Activated CD4-positive, alpha-beta memory T cell treated with anti-CD3 and anti-CD28 coated beads for 36 hours (primary cell): ENCODE measurements at regions not wholly inside any gene's neighbourhood (a gene's known extent, or its start where the extent isn't known, plus 50 kb on each side); places are given as distances from the start of the nearest gene placed in this dataset.

ENCODE experiments used
- CTCF ChIA-PET: fragments of 350-600 bp; sonication (Branson Sonifier 250); formaldehyde crosslinking; loops from one replicate; lab custom pipeline; 2021; ENCODE audit warnings: antibody characterized with exemption, inconsistent platforms; lab: Charles Lee
- POLR2A ChIA-PET: fragments of 350-600 bp; sonication (Branson Sonifier 250); formaldehyde crosslinking; loops from one replicate; lab custom pipeline; 2021; ENCODE audit warnings: antibody characterized with exemption; lab: Charles Lee
- DNase-seq: peaks from one replicate; pipeline ENCODE4 v3.0.0-alpha.2; 2020
- H3K27ac Mint-ChIP-seq: one replicate; pipeline ENCODE4 v1.8.0; 2021; ENCODE audit warnings: mixed read lengths
- H3K27me3 Mint-ChIP-seq: one replicate; pipeline ENCODE4 v1.8.0; 2021; ENCODE audit warnings: mixed read lengths
- H3K36me3 Mint-ChIP-seq: one replicate; pipeline ENCODE4 v1.8.0; 2021; ENCODE audit warnings: mixed read lengths
- H3K4me1 Mint-ChIP-seq: one replicate; pipeline ENCODE4 v1.8.0; 2021; ENCODE audit warnings: low read depth, mixed read lengths
- H3K4me3 Mint-ChIP-seq: one replicate; pipeline ENCODE4 v1.8.0; 2021; ENCODE audit warnings: mild to moderate bottlenecking, mixed read lengths
- H3K9me3 Mint-ChIP-seq: one replicate; pipeline ENCODE4 v1.8.0; 2021; ENCODE audit warnings: mixed read lengths
- intact Hi-C: fragments of 100-400 bp; cut with micrococcal nuclease; formaldehyde crosslinking; loops from one replicate; pipeline ENCODE4 v1.15.1; 2023

DNA sequence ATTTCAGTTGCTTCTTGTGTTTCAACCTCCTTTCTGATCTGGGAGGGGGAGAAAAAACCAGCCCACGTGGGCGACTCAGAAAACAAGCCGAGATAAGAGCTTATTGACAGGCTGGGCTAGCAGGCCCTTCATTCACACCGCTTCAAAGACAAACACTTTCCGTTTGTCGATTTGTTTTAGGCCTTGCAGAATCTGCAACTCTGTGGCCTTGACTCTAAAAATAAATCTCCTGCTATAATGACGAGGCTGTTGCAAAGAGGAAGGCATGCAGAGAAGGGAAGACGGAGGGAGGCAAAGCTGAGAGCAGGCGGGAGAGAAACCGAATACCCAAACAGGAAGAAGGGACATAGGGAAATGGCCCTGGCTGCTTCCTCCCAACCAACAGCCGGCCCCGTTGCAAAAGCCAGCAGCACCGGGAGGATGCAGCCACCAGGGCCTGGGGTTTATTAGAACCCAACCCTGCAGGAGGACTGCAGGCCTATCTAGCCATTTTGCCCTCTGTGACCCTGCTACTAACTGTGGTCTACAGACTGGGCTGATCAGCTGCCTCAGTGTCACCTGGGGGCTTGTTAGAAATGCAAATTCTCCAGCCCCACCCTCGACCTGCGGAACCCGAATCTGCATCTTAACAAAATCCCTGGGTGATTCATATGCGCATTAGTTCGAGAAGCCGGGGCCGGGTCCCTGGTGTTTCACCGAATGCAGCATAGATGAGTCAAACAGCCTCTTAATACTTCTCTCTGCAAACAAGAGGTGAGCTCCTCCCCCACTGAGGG is 325.5 kb downstream of the BCOR start:
- Mint-ChIP-seq H3K4me1 (peaks cover 48% of the 10 kb centered on the region), H3K9me3 (no peaks in the 10 kb centered on the region), H3K27ac (peak overlapping the region; percentile 98), H3K27me3 (no peaks in the 10 kb centered on the region), H3K4me3 (peak overlapping the region; percentile 55), H3K36me3 (no peaks in the 10 kb centered on the region)
- CTCF ChIA-PET: no interaction called here
- peak; percentile 86 for DNase-seq
- POLR2A ChIA-PET: interaction anchor here (0.8 kb wide), 1 partner anchor 83 kb away, joined by 3 read pairs; no protein-coding TSS in a partner anchor
- intact Hi-C loops: loop anchor here (2.0 to 5.0 kb wide), 4 partner anchors 40 to 970 kb away; partner anchors contain the start of genes BCOR and MID1IP1

DNA sequence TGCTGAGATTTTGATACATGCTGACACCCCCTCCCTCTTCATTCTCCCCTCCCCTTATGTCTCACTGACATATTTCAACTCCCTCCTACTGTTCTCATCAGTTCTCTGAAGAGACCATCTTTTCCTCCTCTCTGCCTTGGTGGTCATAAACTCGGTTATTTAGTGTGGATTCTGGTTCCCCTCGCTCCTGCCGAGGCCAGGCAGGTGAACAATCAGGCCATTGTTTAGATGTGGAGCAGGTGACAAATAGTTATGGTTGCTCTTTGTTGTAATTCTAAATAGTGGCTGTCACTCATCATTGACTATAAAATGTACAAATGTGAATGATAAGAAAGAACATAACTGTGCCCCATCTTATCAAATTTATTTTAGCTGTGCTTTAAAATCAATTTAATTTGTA is 324.6 kb downstream of the BCOR start:
- POLR2A ChIA-PET: interaction anchor here (1.5 kb wide), 1 partner anchor 87 kb away, joined by 3 read pairs; no protein-coding TSS in a partner anchor
- peaks cover 55% of the 10 kb centered on the region for H3K4me1 Mint-ChIP-seq
- H3K36me3 Mint-ChIP-seq: no peaks in the 10 kb centered on the region
- no peaks in the 10 kb centered on the region for H3K9me3 Mint-ChIP-seq
- DNase-seq: no peak
- intact Hi-C loops: loop anchor here (2.0 to 5.0 kb wide), 4 partner anchors 41 to 971 kb away; partner anchors contain the start of genes BCOR and MID1IP1
- no peak overlapping the region for H3K4me3 Mint-ChIP-seq
- CTCF ChIA-PET: no interaction called here
- H3K27ac Mint-ChIP-seq: peak overlapping the region; percentile 98
- H3K27me3 Mint-ChIP-seq: no peaks in the 10 kb centered on the region

DNA sequence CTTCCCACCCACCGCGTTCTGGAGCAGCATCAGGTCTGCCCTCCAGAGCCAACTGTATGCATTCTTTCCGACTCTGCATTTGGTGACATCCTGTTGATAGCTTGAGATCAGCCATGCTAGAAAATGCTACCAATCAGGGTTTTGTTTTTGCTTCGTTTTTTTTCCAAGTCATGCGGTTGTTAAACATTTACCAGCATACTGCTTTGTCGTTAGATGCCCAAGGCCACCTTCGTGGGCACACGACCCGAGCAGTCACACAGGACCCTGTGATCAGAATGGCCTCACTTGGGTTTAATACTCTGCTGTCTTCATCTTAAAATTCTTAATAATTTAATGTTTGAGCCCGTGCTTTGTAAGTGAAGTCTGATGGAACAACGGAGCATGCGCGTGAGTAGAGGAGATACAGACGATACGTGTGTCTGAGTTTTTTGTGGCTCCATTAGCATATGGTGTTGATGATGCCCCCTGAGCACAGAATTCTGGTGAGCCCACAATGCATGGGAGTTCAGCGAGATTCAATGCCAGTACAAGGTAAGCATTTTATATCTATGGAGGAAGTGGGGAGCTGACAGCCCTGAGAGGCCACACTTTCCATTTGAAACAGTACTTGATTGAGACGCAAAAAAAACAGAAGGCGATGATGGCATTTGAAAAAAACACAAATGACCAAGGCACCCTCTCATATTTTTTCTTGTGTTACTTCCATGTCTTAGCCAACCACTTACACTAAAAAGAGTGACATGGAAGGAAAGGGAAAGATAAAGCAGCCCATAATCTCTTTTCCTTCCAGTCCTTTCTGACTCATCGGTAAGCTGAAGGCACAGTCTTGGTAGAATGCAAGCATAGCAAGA is 323.6 kb downstream of the BCOR start:
- Mint-ChIP-seq H3K9me3 (no peaks in the 10 kb centered on the region), H3K27ac (peak overlapping the region; percentile 98), H3K4me3 (peak overlapping the region; percentile 69), H3K36me3 (no peaks in the 10 kb centered on the region), H3K4me1 (peaks cover 61% of the 10 kb centered on the region), H3K27me3 (no peaks in the 10 kb centered on the region)
- peak; percentile 60 for DNase-seq
- ChIA-PET POLR2A (interaction anchor here (0.6 to 1.5 kb wide), 7 partner anchors 41 to 970 kb away, joined by 3 read pairs; no protein-coding TSS in a partner anchor), CTCF (interaction anchor here (0.7 to 1.3 kb wide), 3 partner anchors 10 to 43 kb away, joined by 3 read pairs; no protein-coding TSS in a partner anchor)
- intact Hi-C loops: loop anchor here (1.0 to 5.0 kb wide), 8 partner anchors 8 to 972 kb away; partner anchors contain the start of genes BCOR and MID1IP1

DNA sequence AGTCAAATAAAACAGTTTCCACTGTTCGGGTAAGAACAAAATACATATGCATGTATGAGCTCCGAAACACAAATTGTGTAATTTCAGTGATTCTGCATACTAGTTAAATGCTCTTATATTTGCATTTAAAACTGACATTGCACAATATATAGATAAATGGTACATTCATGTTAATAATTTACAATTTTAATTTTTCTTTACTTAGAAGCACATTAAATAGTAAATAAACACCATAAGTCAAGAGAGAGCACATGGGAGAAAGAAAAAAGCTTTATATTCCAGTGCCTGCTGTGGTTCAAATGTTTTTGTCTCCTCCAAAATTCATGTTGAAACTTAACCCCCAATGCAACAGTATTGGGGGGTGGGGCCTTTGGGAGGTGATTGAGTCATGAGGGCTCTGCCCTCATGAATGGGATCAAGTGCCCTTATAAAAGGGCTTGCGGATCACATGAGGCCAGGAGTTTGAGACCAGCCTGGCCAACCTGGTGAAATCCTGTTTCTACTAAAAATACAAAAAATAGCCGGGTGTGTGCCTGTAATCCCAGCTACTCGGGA is 322.9 kb downstream of the BCOR start:
- CTCF ChIA-PET: interaction anchor here (0.7 to 1.3 kb wide), 3 partner anchors 10 to 44 kb away, joined by 3 read pairs; no protein-coding TSS in a partner anchor
- DNase-seq: no peak
- H3K4me1 Mint-ChIP-seq: peaks cover 61% of the 10 kb centered on the region
- intact Hi-C loops: loop anchor here (1.0 to 5.0 kb wide), 7 partner anchors 9 to 973 kb away; partner anchors contain the start of genes BCOR and MID1IP1
- peak overlapping the region; percentile 98 for H3K27ac Mint-ChIP-seq
- peaks cover 2% of the 10 kb centered on the region for H3K9me3 Mint-ChIP-seq
- H3K4me3 Mint-ChIP-seq: no peak overlapping the region
- POLR2A ChIA-PET: interaction anchor here (0.6 to 1.1 kb wide), 6 partner anchors 41 to 971 kb away, joined by 3 read pairs; no protein-coding TSS in a partner anchor
- H3K27me3 Mint-ChIP-seq: no peaks in the 10 kb centered on the region
- no peaks in the 10 kb centered on the region for H3K36me3 Mint-ChIP-seq

DNA sequence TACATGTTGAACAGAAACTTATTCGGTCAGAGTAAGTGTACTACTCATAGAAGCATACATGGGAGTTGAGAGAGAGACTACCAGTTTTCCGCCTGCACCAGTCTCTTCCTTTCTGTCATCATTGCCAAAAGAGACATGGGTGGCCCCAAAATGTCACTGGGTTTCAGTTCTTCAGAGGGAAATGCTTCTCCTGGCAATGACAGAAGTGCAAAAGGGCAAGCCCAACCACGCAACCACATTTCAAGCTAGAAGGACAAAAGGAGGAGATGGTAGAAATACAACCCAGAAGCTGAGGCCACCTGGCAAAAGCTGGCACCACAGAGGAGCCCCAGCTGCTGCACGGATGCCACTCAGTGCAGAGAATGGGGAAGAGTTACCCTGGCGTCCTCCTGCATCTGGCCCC is 320.1 kb downstream of the BCOR start:
- Mint-ChIP-seq H3K27me3 (no peaks in the 10 kb centered on the region), H3K4me1 (peaks cover 38% of the 10 kb centered on the region), H3K9me3 (peaks cover 3% of the 10 kb centered on the region), H3K4me3 (no peak overlapping the region), H3K36me3 (no peaks in the 10 kb centered on the region), H3K27ac (peak overlapping the region; percentile 91)
- peak; percentile 67 for DNase-seq
- CTCF ChIA-PET: no interaction called here
- POLR2A ChIA-PET: interaction anchor here (0.7 kb wide), 1 partner anchor 127 kb away, joined by 3 read pairs; no protein-coding TSS in a partner anchor
- intact Hi-C loops: no loop called here

DNA sequence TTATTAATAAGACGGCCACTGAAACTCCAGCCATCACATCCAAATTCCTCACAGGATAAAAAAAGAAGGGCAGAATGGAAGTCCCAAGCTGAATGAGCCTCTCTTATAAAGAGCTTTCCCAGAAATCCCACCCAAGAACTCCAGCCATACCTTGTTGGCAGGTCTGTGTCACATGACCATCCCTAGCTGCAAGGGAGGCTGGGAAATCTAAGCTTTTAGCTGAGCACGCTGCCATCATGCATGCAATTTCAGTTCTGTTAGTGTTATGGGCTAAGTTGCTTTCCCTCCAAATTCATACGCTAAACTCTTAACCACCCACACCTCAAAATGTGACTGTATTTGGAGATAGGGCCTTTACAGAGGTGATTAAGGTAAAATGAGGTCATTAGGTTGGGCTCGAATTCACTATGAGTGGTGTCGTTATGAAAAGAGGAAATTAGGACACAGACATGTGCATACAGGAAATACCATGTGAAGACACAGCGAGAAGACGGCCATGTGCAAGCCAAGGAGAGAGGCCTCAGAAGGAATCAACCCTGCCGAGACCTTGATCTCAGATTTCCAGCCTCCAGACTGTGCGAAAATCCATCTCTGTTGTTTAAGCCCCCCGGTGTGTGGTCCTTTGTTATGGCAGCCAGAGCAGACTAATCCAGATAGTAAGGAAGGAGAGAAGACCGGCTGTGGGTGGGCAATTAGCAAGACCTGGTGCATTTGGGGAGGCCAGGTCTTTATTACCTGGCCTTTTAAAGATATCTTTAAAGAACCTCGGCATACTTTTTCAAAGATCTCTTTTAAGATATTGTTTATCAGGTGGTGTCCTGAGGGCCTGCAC is 317.6 kb downstream of the BCOR start:
- Mint-ChIP-seq H3K36me3 (no peaks in the 10 kb centered on the region), H3K27ac (no peak overlapping the region), H3K27me3 (no peaks in the 10 kb centered on the region), H3K4me3 (no peak overlapping the region), H3K4me1 (peaks cover 22% of the 10 kb centered on the region), H3K9me3 (peaks cover 3% of the 10 kb centered on the region)
- ChIA-PET CTCF (no interaction called here), POLR2A (no interaction called here)
- intact Hi-C loops: no loop called here
- no peak for DNase-seq

DNA sequence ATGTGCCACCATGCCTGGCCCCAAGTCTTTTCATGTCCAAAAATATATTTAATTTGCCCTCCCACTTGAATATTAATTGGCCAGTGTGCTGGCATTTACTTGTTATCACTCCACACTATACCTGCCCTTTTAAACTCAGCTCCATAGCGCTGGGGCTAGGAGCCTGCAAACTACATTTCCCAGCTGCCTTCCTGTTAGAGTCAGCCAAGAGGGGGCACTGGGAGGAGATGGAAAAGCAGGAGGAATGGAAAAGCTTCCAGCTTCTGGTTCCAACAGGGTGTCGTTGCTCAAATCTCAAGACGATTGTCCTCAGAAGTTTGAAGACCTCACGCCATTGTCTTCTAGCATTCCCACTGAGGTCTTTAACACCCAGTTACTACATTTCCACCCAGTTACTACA is 315.5 kb downstream of the BCOR start:
- CTCF ChIA-PET: no interaction called here
- Mint-ChIP-seq H3K27ac (no peak overlapping the region), H3K36me3 (no peaks in the 10 kb centered on the region), H3K4me1 (peaks cover 13% of the 10 kb centered on the region), H3K27me3 (no peaks in the 10 kb centered on the region), H3K9me3 (peaks cover 3% of the 10 kb centered on the region), H3K4me3 (no peak overlapping the region)
- POLR2A ChIA-PET: no interaction called here
- intact Hi-C loops: no loop called here
- no peak for DNase-seq

DNA sequence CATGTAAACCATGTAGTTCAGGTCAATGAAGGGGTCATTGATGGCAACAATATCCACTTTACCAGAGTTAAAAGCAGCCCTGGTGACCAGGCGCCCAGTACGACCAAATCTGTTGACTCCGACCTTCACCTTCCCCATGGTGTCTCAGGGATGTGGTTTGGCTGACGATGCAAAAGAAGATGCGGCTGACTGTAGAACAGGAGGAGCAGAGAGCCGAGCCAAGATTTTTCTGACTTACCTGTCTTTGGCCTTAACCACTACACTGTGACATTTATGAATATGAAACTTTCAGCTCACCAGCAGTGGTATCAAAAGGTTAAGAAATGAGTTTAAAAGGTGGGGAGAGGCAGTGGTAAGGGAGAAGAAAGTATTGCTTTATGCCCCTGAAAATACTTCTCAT is 309.8 kb downstream of the BCOR start:
- Mint-ChIP-seq H3K9me3 (no peaks in the 10 kb centered on the region), H3K27ac (no peak overlapping the region), H3K4me3 (no peak overlapping the region), H3K27me3 (no peaks in the 10 kb centered on the region), H3K4me1 (no peaks in the 10 kb centered on the region), H3K36me3 (no peaks in the 10 kb centered on the region)
- no peak for DNase-seq
- ChIA-PET CTCF (no interaction called here), POLR2A (no interaction called here)
- intact Hi-C loops: no loop called here

DNA sequence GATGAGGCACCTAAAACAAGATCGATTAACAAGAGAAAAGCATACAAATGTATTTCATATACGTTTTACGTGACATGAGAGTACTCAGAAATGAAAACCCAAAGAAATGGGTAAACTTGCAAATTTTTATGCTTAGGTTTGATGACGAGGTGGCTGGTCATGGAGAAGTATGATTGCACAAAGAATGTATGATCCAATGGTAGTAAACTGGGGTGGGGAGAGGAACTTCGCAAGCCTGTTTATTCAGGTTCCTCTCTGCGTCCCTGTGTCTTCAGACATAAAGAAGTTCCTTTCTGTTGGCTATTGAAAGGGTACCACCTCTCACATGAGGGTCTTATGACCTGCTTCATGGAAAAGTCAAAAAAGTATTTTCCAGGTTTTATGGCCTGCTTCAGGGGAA is 309.2 kb downstream of the BCOR start:
- no peaks in the 10 kb centered on the region for H3K36me3 Mint-ChIP-seq
- no peaks in the 10 kb centered on the region for H3K4me1 Mint-ChIP-seq
- no peak overlapping the region for H3K4me3 Mint-ChIP-seq
- ChIA-PET POLR2A (no interaction called here), CTCF (no interaction called here)
- no peaks in the 10 kb centered on the region for H3K9me3 Mint-ChIP-seq
- no peaks in the 10 kb centered on the region for H3K27me3 Mint-ChIP-seq
- intact Hi-C loops: no loop called here
- H3K27ac Mint-ChIP-seq: no peak overlapping the region
- DNase-seq: no peak

DNA sequence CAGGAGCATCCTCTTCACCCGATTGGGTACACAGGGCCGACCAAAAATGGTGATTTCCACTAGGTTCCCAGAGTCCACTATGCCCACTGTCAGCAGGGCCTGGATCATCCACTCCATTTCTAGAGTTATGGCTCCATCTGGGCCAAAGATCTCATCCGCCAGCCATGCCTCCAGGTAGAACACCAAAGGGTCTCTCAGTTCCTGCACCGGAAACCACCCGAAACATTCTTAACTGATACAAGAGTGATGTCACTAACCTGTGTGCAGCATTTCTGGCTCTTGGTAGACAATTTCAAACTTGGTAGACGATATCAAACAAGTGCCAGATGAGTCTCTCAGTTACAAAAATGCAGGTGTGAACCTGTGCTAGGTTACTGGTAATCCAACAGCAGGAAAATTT is 306.1 kb downstream of the BCOR start:
- H3K27ac Mint-ChIP-seq: no peak overlapping the region
- intact Hi-C loops: no loop called here
- no peak for DNase-seq
- no peaks in the 10 kb centered on the region for H3K27me3 Mint-ChIP-seq
- no peak overlapping the region for H3K4me3 Mint-ChIP-seq
- ChIA-PET CTCF (no interaction called here), POLR2A (no interaction called here)
- H3K36me3 Mint-ChIP-seq: no peaks in the 10 kb centered on the region
- no peaks in the 10 kb centered on the region for H3K4me1 Mint-ChIP-seq
- no peaks in the 10 kb centered on the region for H3K9me3 Mint-ChIP-seq

DNA sequence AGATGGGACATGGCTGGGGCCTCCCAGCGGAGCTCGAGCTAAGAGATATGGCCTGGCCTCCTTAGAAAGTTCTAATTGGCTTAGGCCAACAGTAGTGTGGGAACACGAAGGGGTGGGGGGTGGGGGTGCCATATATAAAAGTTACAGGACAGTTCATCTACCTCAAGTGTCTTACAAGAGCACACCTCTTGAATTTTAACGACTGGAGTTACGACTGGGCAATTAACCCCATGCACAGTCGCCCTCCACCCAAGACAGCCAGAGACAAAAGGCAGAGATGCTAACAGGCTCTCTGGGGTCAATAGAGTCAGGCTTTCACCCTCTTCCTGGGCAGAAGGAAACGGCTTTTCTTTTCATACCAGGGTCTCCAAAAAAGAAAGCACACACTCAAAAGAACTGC is 302.2 kb downstream of the BCOR start:
- Mint-ChIP-seq H3K27ac (no peak overlapping the region), H3K27me3 (no peaks in the 10 kb centered on the region), H3K36me3 (no peaks in the 10 kb centered on the region), H3K9me3 (no peaks in the 10 kb centered on the region), H3K4me1 (no peaks in the 10 kb centered on the region), H3K4me3 (no peak overlapping the region)
- intact Hi-C loops: no loop called here
- ChIA-PET CTCF (no interaction called here), POLR2A (no interaction called here)
- no peak for DNase-seq
